Small intestine (tissue), 7 donors: ENCODE measurements at regions not wholly inside any gene's neighbourhood (a gene's known extent, or its start where the extent isn't known, plus 50 kb on each side); places are given as distances from the start of the nearest gene placed in this dataset.

ENCODE experiments used
- DNase-seq, 2 donors: peaks; one replicate each; pipeline versions ENCODE4 v3.0.0 to v3.0.0-alpha.2; 2013
- FAIRE-seq: peaks from 2 replicates; lab custom pipeline; 2012; peaks lifted over from hg19 to GRCh38; lab: Jason Lieb, UNC
- H3K27ac ChIP-seq, 3 donors: one replicate each; pipeline ENCODE4 v1.5.1; 2013; ENCODE audit warnings: low read length in 2 of 3, mild to moderate bottlenecking in 2 of 3, control low read depth in 1 of 3, inconsistent platforms in 1 of 3, low read depth in 1 of 3, moderate library complexity in 1 of 3
- H3K27me3 ChIP-seq, 3 donors: one replicate each; pipeline ENCODE4 v1.6.1; 2013; ENCODE audit warnings: low read length in 3 of 3, inconsistent platforms in 1 of 3; ENCODE audit not compliant: control insufficient read depth in 3 of 3, insufficient read depth in 3 of 3
- H3K36me3 ChIP-seq, 3 donors: one replicate each; pipeline ENCODE4 v1.6.1; 2013; ENCODE audit warnings: low read length in 3 of 3, inconsistent platforms in 1 of 3, low read depth in 1 of 3, mild to moderate bottlenecking in 1 of 3, moderate library complexity in 1 of 3; ENCODE audit not compliant: control insufficient read depth in 3 of 3, insufficient read depth in 2 of 3
- H3K4me1 ChIP-seq, 3 donors: one replicate each; pipeline ENCODE4 v1.6.1; 2013; ENCODE audit warnings: low read length in 2 of 3, inconsistent platforms in 1 of 3, low read depth in 1 of 3, mild to moderate bottlenecking in 1 of 3, moderate library complexity in 1 of 3; ENCODE audit not compliant: control insufficient read depth in 3 of 3, insufficient read depth in 2 of 3
- H3K4me3 ChIP-seq, 3 donors: one replicate each; pipeline ENCODE4 v1.5.1; 2013; ENCODE audit warnings: low read length in 3 of 3, control low read depth in 1 of 3, inconsistent platforms in 1 of 3, low read depth in 1 of 3, mild to moderate bottlenecking in 1 of 3, moderate library complexity in 1 of 3
- H3K9me3 ChIP-seq, 2 donors: one replicate each; pipeline ENCODE4 v1.6.1; 2013; ENCODE audit warnings: low read depth in 1 of 2, low read length in 1 of 2; ENCODE audit not compliant: control insufficient read depth in 2 of 2, insufficient read depth in 1 of 2
- WGBS, 3 donors: extraction: QIAGEN DNeasy Blood & Tissue Kit; methylation state at CpG; one replicate each; pipeline ENCODE4 v1.1.7; 2013; 5-methylcytosine and 5-hydroxymethylcytosine counted together
- donor health status: healthy with polysubstance abuse.
- donor health status: control.
- donor health status: control.
- donor health status: Bipolar disorder and iron deficiency.
- donor health status: healthy.

- peaks cover 0 to 4% (median 0%) of the 10 kb centered on the region in 3 donors for H3K27me3 ChIP-seq
- FAIRE-seq (no peak), DNase-seq (no peak)
- H3K9me3 ChIP-seq = no peaks in the 10 kb centered on the region
- WGBS, 3 donors = 78 to 84% (median 78%) methylated on average over 3 of the region's 3 CpGs
- no peaks in the 10 kb centered on the region for H3K36me3 ChIP-seq
- H3K27ac ChIP-seq = no peak overlapping the region
- no peaks in the 10 kb centered on the region for H3K4me1 ChIP-seq
- H3K4me3 ChIP-seq = no peak overlapping the region
Observed at GRCh38 chr5:168152660-168153059, 138.8 kb upstream of the WWC1 start.

- Histone ChIP-seq H3K27ac (no peak overlapping the region), H3K36me3 (no peaks in the 10 kb centered on the region), H3K27me3 (peaks cover 0 to 4% (median 0%) of the 10 kb centered on the region in 3 donors), H3K9me3 (no peaks in the 10 kb centered on the region), H3K4me3 (no peak overlapping the region), H3K4me1 (no peaks in the 10 kb centered on the region)
- 83 to 89% (median 88%) methylated on average over 7 of the region's 7 CpGs for WGBS, 3 donors
- DNase-seq (no peak), FAIRE-seq (no peak)
Observed at GRCh38 chr5:168153263-168153875, 138.1 kb upstream of the WWC1 start.

GRCh38 chr5:168153876-168154270 is 137.6 kb upstream of the WWC1 start:
- Histone ChIP-seq H3K4me3 (no peak overlapping the region), H3K36me3 (no peaks in the 10 kb centered on the region), H3K4me1 (no peaks in the 10 kb centered on the region), H3K27ac (no peak overlapping the region), H3K9me3 (no peaks in the 10 kb centered on the region), H3K27me3 (peaks cover 0 to 4% (median 0%) of the 10 kb centered on the region in 3 donors)
- WGBS, 3 donors = 81 to 91% (median 83%) methylated on average over 6 of the region's 6 CpGs
- no peak for FAIRE-seq
- no peak for DNase-seq

- no peaks in the 10 kb centered on the region for H3K36me3 ChIP-seq
- H3K27ac ChIP-seq = no peak overlapping the region
- no peak overlapping the region for H3K4me3 ChIP-seq
- H3K9me3 ChIP-seq = no peaks in the 10 kb centered on the region
- no peaks in the 10 kb centered on the region for H3K4me1 ChIP-seq
- DNase-seq (no peak), FAIRE-seq (no peak)
- peaks cover 0 to 4% (median 0%) of the 10 kb centered on the region in 3 donors for H3K27me3 ChIP-seq
- WGBS, 3 donors = 77 to 87% (median 83%) methylated on average over 2 of the region's 2 CpGs
Observed at GRCh38 chr5:168155585-168155984, 135.9 kb upstream of the WWC1 start.

GRCh38 chr5:168156170-168156569 is 135.3 kb upstream of the WWC1 start:
- 65 to 85% (median 80%) methylated on average over 1 of the region's 1 CpG for WGBS, 3 donors
- no peaks in the 10 kb centered on the region for H3K36me3 ChIP-seq
- FAIRE-seq = no peak

GRCh38 chr5:168157141-168157540 is 134.3 kb upstream of the WWC1 start:
- no peak overlapping the region for H3K4me3 ChIP-seq
- H3K9me3 ChIP-seq = no peaks in the 10 kb centered on the region
- H3K36me3 ChIP-seq = no peaks in the 10 kb centered on the region
- H3K4me1 ChIP-seq = no peaks in the 10 kb centered on the region
- peaks cover 0 to 1% (median 0%) of the 10 kb centered on the region in 3 donors for H3K27me3 ChIP-seq
- FAIRE-seq (no peak), DNase-seq (no peak)
- no peak overlapping the region for H3K27ac ChIP-seq
- WGBS, 3 donors = 91 to 95% (median 92%) methylated on average over 2 of the region's 2 CpGs

More at GRCh38 chr5:168156170-168156569, 135.3 kb upstream of the WWC1 start:
- Histone ChIP-seq H3K9me3 (no peaks in the 10 kb centered on the region), H3K27ac (no peak overlapping the region), H3K4me3 (no peak overlapping the region), H3K27me3 (peaks cover 0 to 4% (median 0%) of the 10 kb centered on the region in 3 donors), H3K4me1 (no peaks in the 10 kb centered on the region)
- no peak for DNase-seq

GRCh38 chr5:168159425-168159824 is 132.0 kb upstream of the WWC1 start:
- FAIRE-seq (no peak), DNase-seq (peak; percentile 75 to 93)
- Histone ChIP-seq H3K4me3 (no peak overlapping the region), H3K27ac (peak overlapping the region in 1 of 3 donors; percentile 38), H3K4me1 (peaks cover 0 to 2% (median 0%) of the 10 kb centered on the region in 3 donors), H3K27me3 (peaks cover 0 to 2% (median 0%) of the 10 kb centered on the region in 3 donors), H3K36me3 (no peaks in the 10 kb centered on the region), H3K9me3 (no peaks in the 10 kb centered on the region)
- WGBS, 3 donors = 14 to 39% (median 21%) methylated on average over 3 of the region's 3 CpGs

- FAIRE-seq (no peak), DNase-seq (no peak)
- Histone ChIP-seq H3K27me3 (peaks cover 0 to 6% (median 2%) of the 10 kb centered on the region in 3 donors), H3K27ac (no peak overlapping the region), H3K4me1 (peaks cover 0 to 3% (median 0%) of the 10 kb centered on the region in 3 donors), H3K9me3 (no peaks in the 10 kb centered on the region), H3K36me3 (no peaks in the 10 kb centered on the region), H3K4me3 (no peak overlapping the region)
- WGBS, 3 donors = 72 to 89% (median 89%) methylated on average over 16 of the region's 16 CpGs
Observed at GRCh38 chr5:168162464-168162863, 129.0 kb upstream of the WWC1 start.
